ENCODE measurements at regions not wholly inside any gene's neighbourhood (a gene's known extent, or its start where the extent isn't known, plus 50 kb on each side); places are given as distances from the start of the nearest gene placed in this dataset.

DNA sequence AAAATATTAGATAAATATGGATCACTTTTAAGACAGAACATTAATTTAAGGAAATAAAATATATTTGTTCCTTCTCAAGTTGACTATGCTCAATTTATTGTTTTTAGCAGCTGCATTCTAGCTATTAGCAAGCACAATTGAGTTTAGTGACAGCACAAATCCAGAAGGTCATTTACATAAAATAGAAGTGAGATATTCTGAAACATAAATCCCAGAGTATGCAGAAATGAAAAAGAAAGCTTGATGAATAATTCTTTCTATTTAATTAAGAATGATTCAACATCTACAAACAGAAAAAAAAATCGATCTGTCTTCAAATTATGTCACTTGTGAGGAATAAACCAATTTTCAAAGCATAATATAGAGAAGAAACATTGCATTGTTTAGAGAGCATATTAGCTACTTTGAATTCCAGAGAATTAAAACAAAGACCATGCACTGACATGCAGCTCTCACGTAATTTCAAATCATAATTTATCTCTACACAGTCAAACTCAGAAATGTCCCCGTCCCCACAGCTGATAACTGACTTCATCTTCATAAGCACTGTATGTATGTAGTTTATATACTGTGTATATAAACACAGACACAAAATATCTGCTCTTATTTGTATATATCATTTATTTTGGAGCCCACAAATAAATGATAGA is 458.4 kb downstream of the TMX3 start:
- POLR2A ChIA-PET (ENCODE audit: low non-redundant PET) = no interaction called here
- CTCF ChIA-PET = interaction anchor here (0.6 kb wide), 1 partner anchor 80 kb away, joined by 4 read pairs; no protein-coding TSS in a partner anchor
- no peak overlapping the region for H3K27ac ChIP-seq
- TF ChIP-seq, protein P1, sequence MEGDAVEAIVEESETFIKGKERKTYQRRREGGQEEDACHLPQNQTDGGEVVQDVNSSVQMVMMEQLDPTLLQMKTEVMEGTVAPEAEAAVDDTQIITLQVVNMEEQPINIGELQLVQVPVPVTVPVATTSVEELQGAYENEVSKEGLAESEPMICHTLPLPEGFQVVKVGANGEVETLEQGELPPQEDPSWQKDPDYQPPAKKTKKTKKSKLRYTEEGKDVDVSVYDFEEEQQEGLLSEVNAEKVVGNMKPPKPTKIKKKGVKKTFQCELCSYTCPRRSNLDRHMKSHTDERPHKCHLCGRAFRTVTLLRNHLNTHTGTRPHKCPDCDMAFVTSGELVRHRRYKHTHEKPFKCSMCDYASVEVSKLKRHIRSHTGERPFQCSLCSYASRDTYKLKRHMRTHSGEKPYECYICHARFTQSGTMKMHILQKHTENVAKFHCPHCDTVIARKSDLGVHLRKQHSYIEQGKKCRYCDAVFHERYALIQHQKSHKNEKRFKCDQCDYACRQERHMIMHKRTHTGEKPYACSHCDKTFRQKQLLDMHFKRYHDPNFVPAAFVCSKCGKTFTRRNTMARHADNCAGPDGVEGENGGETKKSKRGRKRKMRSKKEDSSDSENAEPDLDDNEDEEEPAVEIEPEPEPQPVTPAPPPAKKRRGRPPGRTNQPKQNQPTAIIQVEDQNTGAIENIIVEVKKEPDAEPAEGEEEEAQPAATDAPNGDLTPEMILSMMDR (conservative IDR thresholded peaks at IDR 0.05; ENCODE audit: low read depth) = no peak
- no peak for DNase-seq (ENCODE audit: low spot score)

DNA sequence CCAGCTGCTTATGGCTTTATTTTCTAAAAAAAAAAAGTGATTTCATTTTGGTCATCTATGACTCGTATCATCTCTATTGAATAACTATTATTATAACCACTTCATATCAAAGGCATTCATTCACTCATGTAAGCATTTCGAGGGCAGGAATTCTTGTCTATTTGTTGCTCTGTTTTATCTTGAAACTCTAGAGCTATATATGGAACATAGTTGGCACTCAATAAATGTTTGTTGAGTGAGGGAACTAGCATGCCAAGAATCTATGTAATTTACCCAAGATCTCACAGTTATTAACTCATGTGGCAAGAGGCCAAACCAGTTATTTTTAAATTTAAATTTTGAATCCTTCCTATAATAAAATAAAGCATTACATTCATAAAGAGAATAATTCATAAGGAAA is 470.1 kb downstream of the TMX3 start:
- CTCF ChIA-PET = no interaction called here
- DNase-seq (ENCODE audit: low spot score) = no peak
- no peak overlapping the region for H3K27ac ChIP-seq
- TF ChIP-seq, protein P1 (conservative IDR thresholded peaks at IDR 0.05; ENCODE audit: low read depth) = no peak
- POLR2A ChIA-PET (ENCODE audit: low non-redundant PET) = no interaction called here

DNA sequence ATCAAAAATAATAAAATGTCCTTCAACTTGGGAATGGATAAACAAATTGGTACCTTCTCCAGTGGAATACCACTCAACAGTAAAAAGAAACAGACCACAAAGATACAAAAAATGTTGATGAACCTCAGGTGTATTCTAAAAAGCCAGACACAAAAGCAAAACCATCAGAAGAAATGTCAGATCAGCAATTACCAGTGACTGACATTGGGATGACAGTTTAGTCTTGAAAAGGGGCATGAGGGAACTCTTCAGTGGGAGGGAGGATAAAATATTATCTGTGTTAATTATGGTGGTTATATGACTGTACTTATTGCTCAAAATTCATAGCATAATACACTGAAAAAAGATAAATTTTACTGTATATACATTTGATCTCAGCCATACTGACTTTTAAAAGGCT is 473.0 kb downstream of the TMX3 start:
- POLR2A ChIA-PET (ENCODE audit: low non-redundant PET) = no interaction called here
- H3K27ac ChIP-seq = no peak overlapping the region
- CTCF ChIA-PET = no interaction called here
- DNase-seq (ENCODE audit: low spot score) = no peak
- TF ChIP-seq, protein P1 (conservative IDR thresholded peaks at IDR 0.05; ENCODE audit: low read depth) = no peak

DNA sequence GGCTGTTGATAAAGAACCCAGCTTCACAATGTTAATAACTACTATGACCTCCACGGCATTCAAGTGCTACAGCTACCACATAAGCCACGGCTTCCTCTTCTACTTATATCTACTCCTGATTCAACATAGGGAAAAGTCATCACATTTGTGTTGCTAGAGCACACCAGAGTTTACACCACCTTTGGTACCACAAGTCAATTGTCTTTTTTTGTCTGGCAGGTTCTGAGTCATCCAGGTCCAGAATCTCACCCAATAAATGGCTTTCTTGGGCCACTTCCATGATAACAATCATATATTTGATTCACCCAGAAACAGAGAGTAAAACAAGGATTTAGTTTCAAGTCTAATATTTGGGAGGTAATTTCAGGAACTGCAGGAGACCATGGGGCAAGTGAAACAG is 480.2 kb downstream of the TMX3 start:
- ChIA-PET POLR2A (ENCODE audit: low non-redundant PET) (no interaction called here), CTCF (no interaction called here)
- TF ChIP-seq, protein P1 (conservative IDR thresholded peaks at IDR 0.05; ENCODE audit: low read depth) = no peak
- H3K27ac ChIP-seq = no peak overlapping the region
- no peak for DNase-seq (ENCODE audit: low spot score)

DNA sequence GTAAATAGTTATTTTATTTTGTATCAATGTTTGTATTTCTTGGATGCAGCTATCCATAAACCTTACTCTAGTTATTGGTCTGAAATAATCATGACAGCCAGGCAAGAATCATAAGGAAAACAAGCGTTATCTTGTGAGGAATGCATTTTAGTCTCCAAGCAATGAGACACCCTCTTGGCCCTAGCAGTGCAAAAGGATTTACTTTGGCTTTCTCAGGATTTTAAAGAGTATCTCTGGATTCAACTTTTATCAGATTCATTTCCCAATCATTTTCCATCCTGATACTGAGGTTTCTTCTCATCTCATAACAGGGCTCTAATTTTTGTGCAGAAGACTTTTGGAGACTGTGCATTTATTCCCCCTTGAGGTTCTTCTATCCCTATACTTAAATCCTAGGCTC is 480.8 kb downstream of the TMX3 start:
- no peak overlapping the region for H3K27ac ChIP-seq
- DNase-seq (ENCODE audit: low spot score) = no peak
- ChIA-PET CTCF (no interaction called here), POLR2A (ENCODE audit: low non-redundant PET) (no interaction called here)
- TF ChIP-seq, protein P1 (conservative IDR thresholded peaks at IDR 0.05; ENCODE audit: low read depth) = no peak

DNA sequence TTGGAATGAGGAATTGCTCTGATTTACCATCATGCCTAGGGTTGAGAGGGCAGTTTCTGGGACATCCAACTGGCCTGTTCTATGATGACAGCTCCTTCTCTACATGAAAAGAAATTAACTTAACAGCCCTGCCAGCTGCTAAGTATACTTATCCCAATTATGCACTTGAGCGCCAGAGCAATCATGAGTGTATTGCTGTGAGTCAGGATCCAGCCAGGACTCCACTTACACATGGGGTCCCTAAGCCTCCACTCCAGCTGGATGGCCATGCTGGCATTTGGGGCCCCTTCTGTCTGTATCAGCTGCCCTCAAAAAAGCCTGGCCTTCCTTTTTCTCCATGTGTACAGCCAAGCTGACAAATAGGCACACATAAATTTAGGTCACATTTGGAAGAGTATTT is 481.9 kb downstream of the TMX3 start:
- POLR2A ChIA-PET (ENCODE audit: low non-redundant PET) = no interaction called here
- CTCF ChIA-PET = no interaction called here
- TF ChIP-seq, protein P1 (conservative IDR thresholded peaks at IDR 0.05; ENCODE audit: low read depth) = no peak
- no peak for DNase-seq (ENCODE audit: low spot score)
- no peak overlapping the region for H3K27ac ChIP-seq

Data from RWPE1 (cell line).